Osteoblast (primary cell): ENCODE measurements at regions not wholly inside any gene's neighbourhood (a gene's known extent, or its start where the extent isn't known, plus 50 kb on each side); places are given as distances from the start of the nearest gene placed in this dataset.

ENCODE experiments used
- DNase-seq: peaks from one replicate; pipeline ENCODE4 v3.0.0; 2011; ENCODE audit warnings: low spot score, mixed read lengths; ENCODE audit not compliant: insufficient read length; ENCODE audit errors: missing footprints
- H2AFZ ChIP-seq: 2 replicates; pipeline ENCODE4 v1.6.0; 2011; ENCODE audit warnings: mild to moderate bottlenecking, low read length
- H3K27ac ChIP-seq: 2 replicates; pipeline ENCODE4 v1.5.1; 2011; ENCODE audit warnings: mild to moderate bottlenecking, low read depth, low read length, moderate library complexity
- H3K27me3 ChIP-seq: 2 replicates; pipeline ENCODE4 v1.6.0; 2012; ENCODE audit warnings: mild to moderate bottlenecking, control low read depth, inconsistent platforms, low read length, moderate library complexity; ENCODE audit not compliant: insufficient read depth
- H3K36me3 ChIP-seq: 2 replicates; pipeline ENCODE4 v1.5.1; 2011; ENCODE audit warnings: mild to moderate bottlenecking, low read length, control low read depth, moderate library complexity; ENCODE audit not compliant: insufficient read depth
- H3K4me1 ChIP-seq: 2 replicates; pipeline ENCODE4 v1.5.1; 2011; ENCODE audit warnings: mild to moderate bottlenecking, low read length, control low read depth, moderate library complexity; ENCODE audit not compliant: insufficient read depth
- H3K4me2 ChIP-seq: 2 replicates; pipeline ENCODE4 v1.6.0; 2011; ENCODE audit warnings: mild to moderate bottlenecking, low read length; ENCODE audit not compliant: insufficient read depth
- H3K4me3 ChIP-seq: fragments of 200-600 bp; sonication (generic); 3 replicates; pipeline ENCODE4 v1.5.1; 2012; ENCODE audit warnings: mild to moderate bottlenecking, low read length, inconsistent platforms; ENCODE audit not compliant: insufficient read depth
- H3K79me2 ChIP-seq: 2 replicates; pipeline ENCODE4 v1.6.0; 2012; ENCODE audit warnings: mild to moderate bottlenecking, low read length, control low read depth, inconsistent platforms; ENCODE audit not compliant: insufficient read depth
- H3K9me3 ChIP-seq: 2 replicates; pipeline ENCODE4 v1.5.1; 2011; ENCODE audit warnings: low read depth, low read length, control low read depth
- H4K20me1 ChIP-seq: 2 replicates; pipeline ENCODE4 v1.6.0; 2012; ENCODE audit warnings: mild to moderate bottlenecking, low read length, control low read depth; ENCODE audit not compliant: insufficient read depth
- CTCF ChIP-seq: IDR thresholded peaks from 2 replicates; pipeline ENCODE4 v1.5.1; 2011; ENCODE audit warnings: mild to moderate bottlenecking, low read depth, low read length, moderate library complexity; ENCODE audit errors: extremely low read depth

GRCh38 chr10:109517748-109518147 is 405.6 kb downstream of the XPNPEP1 start:
- no peak for TF ChIP-seq CTCF
- Histone ChIP-seq H3K36me3 (no peaks in the 10 kb centered on the region), H2AFZ (no peak overlapping the region), H3K4me1 (no peaks in the 10 kb centered on the region), H3K4me2 (no peak overlapping the region), H3K27me3 (no peaks in the 10 kb centered on the region), H3K9me3 (no peaks in the 10 kb centered on the region), H4K20me1 (no peaks in the 10 kb centered on the region), H3K27ac (no peak overlapping the region), H3K4me3 (no peak overlapping the region), H3K79me2 (no peaks in the 10 kb centered on the region)
- no peak for DNase-seq

- Histone ChIP-seq H3K9me3 (peaks cover 2% of the 10 kb centered on the region), H3K27me3 (no peaks in the 10 kb centered on the region), H3K4me3 (no peak overlapping the region), H3K36me3 (no peaks in the 10 kb centered on the region), H3K4me2 (no peak overlapping the region), H3K4me1 (no peaks in the 10 kb centered on the region), H4K20me1 (no peaks in the 10 kb centered on the region), H3K79me2 (no peaks in the 10 kb centered on the region), H2AFZ (no peak overlapping the region), H3K27ac (no peak overlapping the region)
- no peak for DNase-seq
- no peak for TF ChIP-seq CTCF
Measured at GRCh38 chr10:109504401-109504800, 418.9 kb downstream of the XPNPEP1 start.

GRCh38 chr10:109487691-109488090 is 435.6 kb downstream of the XPNPEP1 start:
- Histone ChIP-seq H3K36me3 (no peaks in the 10 kb centered on the region), H3K9me3 (no peaks in the 10 kb centered on the region), H3K4me2 (no peak overlapping the region), H3K4me3 (no peak overlapping the region), H4K20me1 (no peaks in the 10 kb centered on the region), H3K27me3 (no peaks in the 10 kb centered on the region), H3K27ac (no peak overlapping the region), H3K79me2 (no peaks in the 10 kb centered on the region), H3K4me1 (no peaks in the 10 kb centered on the region), H2AFZ (no peak overlapping the region)
- no peak for DNase-seq
- no peak for TF ChIP-seq CTCF

- Histone ChIP-seq H3K4me3 (no peak overlapping the region), H3K27ac (no peak overlapping the region), H3K27me3 (no peaks in the 10 kb centered on the region), H3K79me2 (no peaks in the 10 kb centered on the region), H3K4me1 (no peaks in the 10 kb centered on the region), H3K4me2 (no peak overlapping the region), H4K20me1 (no peaks in the 10 kb centered on the region), H3K9me3 (no peaks in the 10 kb centered on the region), H3K36me3 (no peaks in the 10 kb centered on the region), H2AFZ (no peak overlapping the region)
- no peak for TF ChIP-seq CTCF
- DNase-seq = no peak
Measured at GRCh38 chr10:109480836-109481235, 442.5 kb downstream of the XPNPEP1 start.
